HL-60 (cell line): ENCODE measurements at regions not wholly inside any gene's neighbourhood (a gene's known extent, or its start where the extent isn't known, plus 50 kb on each side); places are given as distances from the start of the nearest gene placed in this dataset.

ENCODE experiments used
- DNase-seq, 2 experiments: peaks; one replicate each; pipeline ENCODE4 v3.0.0-alpha.2; 2010 to 2020; ENCODE audit warnings: low read depth in 1 of 2, low spot score in 1 of 2
- H3K27ac ChIP-seq: fragments of 250-450 bp; sonication (Bioruptor Pico); replicated peaks from 2 replicates; pipeline ENCODE4 v1.5.1; 2020; ENCODE audit warnings: mild to moderate bottlenecking, moderate library complexity
- H3K27me3 ChIP-seq: fragments of 250-450 bp; sonication (Bioruptor Pico); 2 replicates; pipeline ENCODE4 v1.5.1; 2021; ENCODE audit warnings: mild to moderate bottlenecking, moderate library complexity; ENCODE audit not compliant: insufficient read depth, poor library complexity, severe bottlenecking
- H3K4me3 ChIP-seq: replicated peaks from 2 replicates; pipeline ENCODE4 v1.5.1; 2011; ENCODE audit warnings: mild to moderate bottlenecking, control low read depth, low read length; ENCODE audit not compliant: insufficient read depth
- GABPA ChIP-seq: IDR thresholded peaks from 2 replicates; pipeline ENCODE4 v1.6.1; 2012; ENCODE audit warnings: low read depth
- POLR2AphosphoS5 ChIP-seq: IDR thresholded peaks from 2 replicates; pipeline ENCODE4 v1.6.1; 2012; ENCODE audit warnings: low read depth
- SPI1 ChIP-seq: IDR thresholded peaks from 2 replicates; pipeline ENCODE4 v1.6.1; 2012; ENCODE audit warnings: low read depth, mild to moderate bottlenecking, borderline replicate concordance
- TF ChIP-seq, protein P1 (sequence below): IDR thresholded peaks from one replicate; pipeline ENCODE4 v1.5.1; 2011; ENCODE audit warnings: low read length, control low read depth, inconsistent platforms; ENCODE audit not compliant: insufficient read depth
- TF ChIP-seq, protein P2 (sequence below): IDR thresholded peaks from 2 replicates; pipeline ENCODE4 v1.6.1; 2012; ENCODE audit warnings: low read depth; ENCODE audit not compliant: insufficient replicate concordance

DNA sequence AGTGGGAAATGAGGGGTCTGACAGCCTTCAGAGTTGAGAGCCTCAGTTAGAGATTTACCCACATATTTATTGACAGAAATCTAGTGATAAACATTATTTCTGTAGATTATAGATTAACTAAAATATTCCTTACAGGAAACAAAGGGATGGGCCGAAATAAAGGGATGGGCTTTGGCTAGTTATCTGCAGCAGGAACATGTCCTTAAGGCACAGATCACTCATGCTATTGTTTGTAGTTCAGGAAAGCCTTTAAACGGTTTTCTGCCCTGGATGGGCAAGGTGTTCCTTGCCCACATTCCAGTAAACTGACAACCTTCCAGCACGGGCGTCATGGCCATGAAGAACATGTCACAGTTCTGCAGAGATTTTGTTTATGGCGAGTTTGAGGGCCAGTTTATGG, 154.8 kb upstream of the TOM1L1 start:
- no peak for DNase-seq
- Histone ChIP-seq H3K27ac (no peak overlapping the region), H3K27me3 (no peaks in the 10 kb centered on the region), H3K4me3 (no peak overlapping the region)
- TF ChIP-seq, protein P1, sequence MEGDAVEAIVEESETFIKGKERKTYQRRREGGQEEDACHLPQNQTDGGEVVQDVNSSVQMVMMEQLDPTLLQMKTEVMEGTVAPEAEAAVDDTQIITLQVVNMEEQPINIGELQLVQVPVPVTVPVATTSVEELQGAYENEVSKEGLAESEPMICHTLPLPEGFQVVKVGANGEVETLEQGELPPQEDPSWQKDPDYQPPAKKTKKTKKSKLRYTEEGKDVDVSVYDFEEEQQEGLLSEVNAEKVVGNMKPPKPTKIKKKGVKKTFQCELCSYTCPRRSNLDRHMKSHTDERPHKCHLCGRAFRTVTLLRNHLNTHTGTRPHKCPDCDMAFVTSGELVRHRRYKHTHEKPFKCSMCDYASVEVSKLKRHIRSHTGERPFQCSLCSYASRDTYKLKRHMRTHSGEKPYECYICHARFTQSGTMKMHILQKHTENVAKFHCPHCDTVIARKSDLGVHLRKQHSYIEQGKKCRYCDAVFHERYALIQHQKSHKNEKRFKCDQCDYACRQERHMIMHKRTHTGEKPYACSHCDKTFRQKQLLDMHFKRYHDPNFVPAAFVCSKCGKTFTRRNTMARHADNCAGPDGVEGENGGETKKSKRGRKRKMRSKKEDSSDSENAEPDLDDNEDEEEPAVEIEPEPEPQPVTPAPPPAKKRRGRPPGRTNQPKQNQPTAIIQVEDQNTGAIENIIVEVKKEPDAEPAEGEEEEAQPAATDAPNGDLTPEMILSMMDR, result no peak
- TF ChIP-seq GABPA, result no peak
- no peak for TF ChIP-seq POLR2AphosphoS5
- TF ChIP-seq SPI1, result no peak
- TF ChIP-seq, protein P2, sequence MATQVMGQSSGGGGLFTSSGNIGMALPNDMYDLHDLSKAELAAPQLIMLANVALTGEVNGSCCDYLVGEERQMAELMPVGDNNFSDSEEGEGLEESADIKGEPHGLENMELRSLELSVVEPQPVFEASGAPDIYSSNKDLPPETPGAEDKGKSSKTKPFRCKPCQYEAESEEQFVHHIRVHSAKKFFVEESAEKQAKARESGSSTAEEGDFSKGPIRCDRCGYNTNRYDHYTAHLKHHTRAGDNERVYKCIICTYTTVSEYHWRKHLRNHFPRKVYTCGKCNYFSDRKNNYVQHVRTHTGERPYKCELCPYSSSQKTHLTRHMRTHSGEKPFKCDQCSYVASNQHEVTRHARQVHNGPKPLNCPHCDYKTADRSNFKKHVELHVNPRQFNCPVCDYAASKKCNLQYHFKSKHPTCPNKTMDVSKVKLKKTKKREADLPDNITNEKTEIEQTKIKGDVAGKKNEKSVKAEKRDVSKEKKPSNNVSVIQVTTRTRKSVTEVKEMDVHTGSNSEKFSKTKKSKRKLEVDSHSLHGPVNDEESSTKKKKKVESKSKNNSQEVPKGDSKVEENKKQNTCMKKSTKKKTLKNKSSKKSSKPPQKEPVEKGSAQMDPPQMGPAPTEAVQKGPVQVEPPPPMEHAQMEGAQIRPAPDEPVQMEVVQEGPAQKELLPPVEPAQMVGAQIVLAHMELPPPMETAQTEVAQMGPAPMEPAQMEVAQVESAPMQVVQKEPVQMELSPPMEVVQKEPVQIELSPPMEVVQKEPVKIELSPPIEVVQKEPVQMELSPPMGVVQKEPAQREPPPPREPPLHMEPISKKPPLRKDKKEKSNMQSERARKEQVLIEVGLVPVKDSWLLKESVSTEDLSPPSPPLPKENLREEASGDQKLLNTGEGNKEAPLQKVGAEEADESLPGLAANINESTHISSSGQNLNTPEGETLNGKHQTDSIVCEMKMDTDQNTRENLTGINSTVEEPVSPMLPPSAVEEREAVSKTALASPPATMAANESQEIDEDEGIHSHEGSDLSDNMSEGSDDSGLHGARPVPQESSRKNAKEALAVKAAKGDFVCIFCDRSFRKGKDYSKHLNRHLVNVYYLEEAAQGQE, result no peak

DNA sequence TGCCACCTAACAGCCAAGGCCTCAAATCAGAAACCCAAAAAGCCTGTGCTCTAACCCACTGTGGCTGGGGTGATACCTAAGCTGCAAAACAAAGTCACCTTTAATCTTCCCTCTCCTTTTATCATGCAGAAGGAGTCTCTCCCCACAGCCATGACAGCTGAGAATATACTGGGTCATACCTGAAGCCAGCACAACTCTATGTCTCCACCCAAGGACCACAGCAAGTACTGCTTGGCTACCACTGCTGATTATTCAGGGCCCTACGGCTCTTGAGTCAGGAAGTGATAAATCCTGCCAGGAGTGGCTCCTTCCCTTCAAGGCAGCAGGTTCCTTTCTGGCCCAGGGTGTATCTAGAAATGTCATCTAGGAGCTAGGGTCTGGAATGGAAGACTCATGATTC, 151.5 kb upstream of the TOM1L1 start:
- Histone ChIP-seq H3K4me3 (no peak overlapping the region), H3K27ac (no peak overlapping the region), H3K27me3 (no peaks in the 10 kb centered on the region)
- TF ChIP-seq GABPA, result no peak
- TF ChIP-seq SPI1, result no peak
- TF ChIP-seq, protein P1, result no peak
- TF ChIP-seq, protein P2, result no peak
- TF ChIP-seq POLR2AphosphoS5, result no peak
- no peak for DNase-seq

DNA sequence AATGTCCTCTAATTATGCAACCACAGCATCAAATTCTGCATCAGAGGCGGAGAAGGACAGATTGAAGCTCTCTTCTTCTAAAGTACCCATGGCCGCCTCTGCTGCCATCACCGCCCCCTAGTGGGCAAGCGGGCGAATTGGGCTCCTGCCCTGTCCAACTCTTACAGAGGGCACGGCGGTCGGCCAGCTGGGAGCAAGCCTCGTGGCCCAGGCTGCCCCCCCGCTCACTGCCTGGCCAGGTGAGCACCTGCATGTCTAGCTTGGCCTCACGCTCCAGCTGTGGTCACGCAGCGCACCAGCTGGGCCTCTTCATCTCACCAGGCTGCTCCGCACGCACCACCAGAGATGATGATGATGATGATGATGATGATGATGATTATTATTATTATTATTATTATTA, 146.1 kb upstream of the TOM1L1 start:
- TF ChIP-seq, protein P1, result peak; percentile 20
- no peak for TF ChIP-seq GABPA
- TF ChIP-seq SPI1, result no peak
- TF ChIP-seq, protein P2, result no peak
- Histone ChIP-seq H3K4me3 (no peak overlapping the region), H3K27ac (no peak overlapping the region), H3K27me3 (peaks cover 4% of the 10 kb centered on the region)
- peak in 1 of 2 experiments; percentile 3 for DNase-seq
